ENCODE measurements at regions not wholly inside any gene's neighbourhood (a gene's known extent, or its start where the extent isn't known, plus 50 kb on each side); places are given as distances from the start of the nearest gene placed in this dataset.

GRCh38 chr3:70821602-70822001, 509.2 kb upstream of the MDFIC2 start:
- no peak for TF ChIP-seq CTCF (optimal IDR thresholded peaks at IDR 0.05 in 1 of 3, IDR thresholded peaks at IDR 0.05 in 1 of 3, conservative IDR thresholded peaks at IDR 0.05 in 1 of 3; ENCODE audit: extremely low read depth in 1 of 3, insufficient read depth in 2 of 3, low read length in 3 of 3)
- TF ChIP-seq EZH2 (IDR thresholded peaks at IDR 0.05; ENCODE audit: low read length) = no peak
- Histone ChIP-seq H3K9me1 (ENCODE audit: control insufficient read depth, extremely low read depth, insufficient read depth, low read length) (no peaks in the 10 kb centered on the region), H3K9ac (ENCODE audit: control insufficient read depth, extremely low read depth, insufficient read depth, low read length) (no peak overlapping the region), H2AFZ (ENCODE audit: control insufficient read depth, low read length) (no peak overlapping the region), H4K20me1 (ENCODE audit: control insufficient read depth, extremely low read depth, insufficient read depth, low read length) (no peaks in the 10 kb centered on the region), H3K9me3 (ENCODE audit: control insufficient read depth, low read depth, low read length) (no peaks in the 10 kb centered on the region), H3K79me2 (ENCODE audit: control insufficient read depth, insufficient read depth, low read length) (no peaks in the 10 kb centered on the region), H3K4me1 (ENCODE audit: control insufficient read depth, extremely low read depth, insufficient read depth, low read length) (no peaks in the 10 kb centered on the region), H3K4me2 (ENCODE audit: control insufficient read depth, extremely low read depth, insufficient read depth, low read depth, low read length) (no peak overlapping the region), H3K27ac (ENCODE audit: control insufficient read depth, insufficient read depth, low read length) (no peak overlapping the region), H3K27me3 (ENCODE audit: control insufficient read depth, extremely low read depth, insufficient read depth, low read length) (no peaks in the 10 kb centered on the region), H3K4me3 (ENCODE audit: control insufficient read depth in 2 of 3, extremely low read depth in 1 of 3, insufficient read depth in 2 of 3, low read depth in 1 of 3, low read length in 3 of 3) (no peak overlapping the region), H3K36me3 (ENCODE audit: control insufficient read depth in 2 of 2, extremely low read depth in 1 of 2, insufficient read depth in 2 of 2, low read length in 2 of 2) (no peaks in the 10 kb centered on the region)
- FAIRE-seq (no peak), DNase-seq (ENCODE audit: low read depth, low spot score) (no peak)
- dilution Hi-C loops (cut with MboI; ENCODE audit: extremely low pct_ligation_motif_present, low sequenced_read_pairs) = no loop called here

GRCh38 chr3:70820397-70820796, 508.0 kb upstream of the MDFIC2 start:
- H3K4me2 ChIP-seq (ENCODE audit: control insufficient read depth, extremely low read depth, insufficient read depth, low read depth, low read length) = no peak overlapping the region
- H4K20me1 ChIP-seq (ENCODE audit: control insufficient read depth, extremely low read depth, insufficient read depth, low read length) = no peaks in the 10 kb centered on the region
- FAIRE-seq (no peak), DNase-seq (ENCODE audit: low read depth, low spot score) (no peak)
- H3K27me3 ChIP-seq (ENCODE audit: control insufficient read depth, extremely low read depth, insufficient read depth, low read length) = no peaks in the 10 kb centered on the region
- dilution Hi-C loops (cut with MboI; ENCODE audit: extremely low pct_ligation_motif_present, low sequenced_read_pairs) = no loop called here
- no peaks in the 10 kb centered on the region for H3K9me1 ChIP-seq (ENCODE audit: control insufficient read depth, extremely low read depth, insufficient read depth, low read length)
- H3K9ac ChIP-seq (ENCODE audit: control insufficient read depth, extremely low read depth, insufficient read depth, low read length) = no peak overlapping the region
- no peaks in the 10 kb centered on the region for H3K79me2 ChIP-seq (ENCODE audit: control insufficient read depth, insufficient read depth, low read length)
- H2AFZ ChIP-seq (ENCODE audit: control insufficient read depth, low read length) = no peak overlapping the region
- no peak overlapping the region for H3K27ac ChIP-seq (ENCODE audit: control insufficient read depth, insufficient read depth, low read length)
- no peaks in the 10 kb centered on the region for H3K4me1 ChIP-seq (ENCODE audit: control insufficient read depth, extremely low read depth, insufficient read depth, low read length)
- H3K9me3 ChIP-seq (ENCODE audit: control insufficient read depth, low read depth, low read length) = no peaks in the 10 kb centered on the region
- no peak overlapping the region for H3K4me3 ChIP-seq (ENCODE audit: control insufficient read depth in 2 of 3, extremely low read depth in 1 of 3, insufficient read depth in 2 of 3, low read depth in 1 of 3, low read length in 3 of 3)
- no peaks in the 10 kb centered on the region for H3K36me3 ChIP-seq (ENCODE audit: control insufficient read depth in 2 of 2, extremely low read depth in 1 of 2, insufficient read depth in 2 of 2, low read length in 2 of 2)
- TF ChIP-seq CTCF (optimal IDR thresholded peaks at IDR 0.05 in 1 of 3, IDR thresholded peaks at IDR 0.05 in 1 of 3, conservative IDR thresholded peaks at IDR 0.05 in 1 of 3; ENCODE audit: extremely low read depth in 1 of 3, insufficient read depth in 2 of 3, low read length in 3 of 3) (no peak), EZH2 (IDR thresholded peaks at IDR 0.05; ENCODE audit: low read length) (no peak)
